Liver (tissue), 8 donors: ENCODE measurements at regions not wholly inside any gene's neighbourhood (a gene's known extent, or its start where the extent isn't known, plus 50 kb on each side); places are given as distances from the start of the nearest gene placed in this dataset.

Experiments used
- DNase-seq: peaks from one replicate; pipeline ENCODE4 v3.0.0-alpha.2; 2017; ENCODE audit warnings: low spot score
- H3K27ac ChIP-seq, 2 donors: one replicate each; pipeline ENCODE4 v1.7.0; 2013; ENCODE audit warnings: inconsistent platforms in 2 of 2, low read length in 2 of 2, control low read depth in 1 of 2, low read depth in 1 of 2, mild to moderate bottlenecking in 1 of 2
- H3K27me3 ChIP-seq, 4 donors: one replicate each; pipeline versions ENCODE4 v1.6.1 to v1.7.0; 2013; ENCODE audit warnings: low read length in 3 of 4, inconsistent platforms in 1 of 4, mild to moderate bottlenecking in 1 of 4, moderate library complexity in 1 of 4; ENCODE audit not compliant: control insufficient read depth in 4 of 4, insufficient read depth in 4 of 4
- H3K36me3 ChIP-seq, 4 donors: one replicate each; pipeline versions ENCODE4 v1.6.1 to v1.7.0; 2013; ENCODE audit warnings: low read length in 3 of 4, mild to moderate bottlenecking in 3 of 4, low read depth in 1 of 4, moderate library complexity in 1 of 4; ENCODE audit not compliant: control insufficient read depth in 4 of 4, insufficient read depth in 3 of 4
- H3K4me1 ChIP-seq, 4 donors: one replicate each; pipeline versions ENCODE4 v1.6.1 to v1.7.0; 2013; ENCODE audit warnings: low read length in 3 of 4, mild to moderate bottlenecking in 3 of 4, moderate library complexity in 1 of 4; ENCODE audit not compliant: control insufficient read depth in 4 of 4, insufficient read depth in 4 of 4
- H3K4me3 ChIP-seq, 3 donors: one replicate each; pipeline versions ENCODE4 v1.6.1 to v1.7.0; 2013; ENCODE audit warnings: low read length in 3 of 3, control low read depth in 1 of 3, low read depth in 1 of 3, mild to moderate bottlenecking in 1 of 3
- H3K9ac ChIP-seq, 2 donors: one replicate each; pipeline ENCODE4 v1.7.0; 2013; ENCODE audit warnings: low read length in 2 of 2, mild to moderate bottlenecking in 2 of 2, moderate library complexity in 2 of 2, control low read depth in 1 of 2, low read depth in 1 of 2
- H3K9me3 ChIP-seq, 4 donors: one replicate each; pipeline versions ENCODE4 v1.6.1 to v1.7.0; 2013; ENCODE audit warnings: low read length in 3 of 4; ENCODE audit not compliant: control insufficient read depth in 4 of 4
- CTCF ChIP-seq: fragments of 150-350 bp; IDR thresholded peaks from 2 replicates; pipeline ENCODE4 v1.5.1; 2017; ENCODE audit warnings: improper control_type of control experiment, low read depth, low read length; ENCODE audit not compliant: missing input control
- EGR1 ChIP-seq, 2 donors: IDR thresholded peaks; 2 replicates each; pipeline ENCODE4 v1.6.1; 2016 to 2018; ENCODE audit warnings: antibody characterized with exemption in 2 of 2, low read depth in 2 of 2
- FOXA1 ChIP-seq: IDR thresholded peaks from 2 replicates; pipeline ENCODE4 v1.6.1; 2016; ENCODE audit warnings: antibody characterized with exemption
- FOXA2 ChIP-seq: IDR thresholded peaks from 2 replicates; pipeline ENCODE4 v1.6.1; 2016; ENCODE audit warnings: antibody characterized with exemption
- GABPA ChIP-seq, 2 donors: IDR thresholded peaks in 1 of 2; conservative IDR thresholded peaks in 1 of 2; 2 replicates each; pipeline ENCODE4 v1.6.1; 2016; ENCODE audit warnings: antibody characterized with exemption in 2 of 2, mild to moderate bottlenecking in 1 of 2, moderate library complexity in 1 of 2
- HNF4A ChIP-seq, 2 donors: conservative IDR thresholded peaks; 2 replicates each; pipeline ENCODE4 v1.6.1; 2016; ENCODE audit warnings: antibody characterized with exemption in 2 of 2, mild to moderate bottlenecking in 2 of 2
- HNF4G ChIP-seq: IDR thresholded peaks from 2 replicates; pipeline ENCODE4 v1.6.1; 2016; ENCODE audit warnings: antibody characterized with exemption
- JUND ChIP-seq, 2 donors: IDR thresholded peaks; 2 replicates each; pipeline ENCODE4 v1.6.1; 2016; ENCODE audit warnings: antibody characterized with exemption in 2 of 2
- MAX ChIP-seq: IDR thresholded peaks from 2 replicates; pipeline ENCODE4 v1.6.1; 2016; ENCODE audit warnings: antibody characterized with exemption
- NR2F2 ChIP-seq: IDR thresholded peaks from 2 replicates; pipeline ENCODE4 v1.6.1; 2016; ENCODE audit warnings: antibody characterized with exemption
- RAD21 ChIP-seq, 2 donors: IDR thresholded peaks; 2 replicates each; pipeline ENCODE4 v1.6.1; 2016; ENCODE audit warnings: antibody characterized with exemption in 2 of 2, mild to moderate bottlenecking in 2 of 2
- REST ChIP-seq: IDR thresholded peaks from 2 replicates; pipeline ENCODE4 v1.6.1; 2016; ENCODE audit warnings: antibody characterized with exemption, mild to moderate bottlenecking
- RXRA ChIP-seq, 2 donors: IDR thresholded peaks; 2 replicates each; pipeline ENCODE4 v1.6.1; 2017 to 2018; ENCODE audit warnings: antibody characterized with exemption in 2 of 2, mild to moderate bottlenecking in 1 of 2
- SP1 ChIP-seq: IDR thresholded peaks from 2 replicates; pipeline ENCODE4 v1.6.1; 2018; ENCODE audit warnings: antibody characterized with exemption, mild to moderate bottlenecking
- TAF1 ChIP-seq: conservative IDR thresholded peaks from 2 replicates; pipeline ENCODE4 v1.6.1; 2016; ENCODE audit warnings: antibody characterized with exemption, mild to moderate bottlenecking
- YY1 ChIP-seq: IDR thresholded peaks from 2 replicates; pipeline ENCODE4 v1.6.1; 2016; ENCODE audit warnings: antibody characterized with exemption, mild to moderate bottlenecking
- ZBTB33 ChIP-seq: IDR thresholded peaks from 2 replicates; pipeline ENCODE4 v1.6.1; 2016; ENCODE audit warnings: antibody characterized with exemption
- WGBS: extraction: QIAGEN DNeasy Blood & Tissue Kit; methylation state at CpG from one replicate; pipeline ENCODE4 v1.1.7; 2013; 5-methylcytosine and 5-hydroxymethylcytosine counted together
- TF ChIP-seq, protein P1 (sequence below): IDR thresholded peaks from 2 replicates; pipeline ENCODE4 v1.6.1; 2016; ENCODE audit warnings: antibody characterized with exemption
- donor health status: healthy.
- donor health status: healthy.
- donor health status: healthy.
- donor health status: healthy.
- donor health status: healthy.

GRCh38 chr3:153657461-153657860 lies 463.7 kb upstream of the ARHGEF26 start:
- TF ChIP-seq EGR1 (IDR thresholded peaks at IDR 0.05; ENCODE audit: low read depth in 2 of 2) (no peak), TAF1 (no peak), REST (no peak), SP1 (no peak), ZBTB33 (no peak), CTCF (no peak), JUND (IDR thresholded peaks at IDR 0.05) (no peak), YY1 (no peak), FOXA1 (no peak), HNF4G (no peak), FOXA2 (no peak), RAD21 (IDR thresholded peaks at IDR 0.05) (no peak), HNF4A (conservative IDR thresholded peaks at IDR 0.05) (no peak), RXRA (IDR thresholded peaks at IDR 0.05) (no peak)
- TF ChIP-seq, protein P1, sequence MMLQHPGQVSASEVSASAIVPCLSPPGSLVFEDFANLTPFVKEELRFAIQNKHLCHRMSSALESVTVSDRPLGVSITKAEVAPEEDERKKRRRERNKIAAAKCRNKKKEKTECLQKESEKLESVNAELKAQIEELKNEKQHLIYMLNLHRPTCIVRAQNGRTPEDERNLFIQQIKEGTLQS: no peak
- Histone ChIP-seq H3K9ac (no peak overlapping the region), H3K36me3 (no peaks in the 10 kb centered on the region), H3K27me3 (no peaks in the 10 kb centered on the region), H3K9me3 (no peaks in the 10 kb centered on the region), H3K4me3 (no peak overlapping the region), H3K4me1 (no peaks in the 10 kb centered on the region), H3K27ac (no peak overlapping the region)
- no peak for DNase-seq
- 91% methylated on average over 3 of the region's 3 CpGs for WGBS

- Histone ChIP-seq H3K4me3 (no peak overlapping the region), H3K36me3 (no peaks in the 10 kb centered on the region), H3K4me1 (no peaks in the 10 kb centered on the region), H3K9ac (no peak overlapping the region), H3K9me3 (no peaks in the 10 kb centered on the region), H3K27ac (no peak overlapping the region), H3K27me3 (no peaks in the 10 kb centered on the region)
- no peak for DNase-seq
- TF ChIP-seq HNF4A (conservative IDR thresholded peaks at IDR 0.05) (no peak), EGR1 (IDR thresholded peaks at IDR 0.05; ENCODE audit: low read depth in 2 of 2) (no peak), HNF4G (no peak), JUND (IDR thresholded peaks at IDR 0.05) (no peak), ZBTB33 (no peak), RXRA (IDR thresholded peaks at IDR 0.05) (no peak), CTCF (no peak), NR2F2 (no peak), MAX (no peak), GABPA (IDR thresholded peaks at IDR 0.05 in 1 of 2, conservative IDR thresholded peaks at IDR 0.05 in 1 of 2) (no peak), FOXA1 (no peak), FOXA2 (no peak)
These were observed 463.1 kb upstream of the ARHGEF26 start for GRCh38 chr3:153658136-153658535.
